ENCODE measurements at regions not wholly inside any gene's neighbourhood (a gene's known extent, or its start where the extent isn't known, plus 50 kb on each side); places are given as distances from the start of the nearest gene placed in this dataset.
A peak's percentile ranks its signal among the peaks of the same experiment; 100 is the strongest.

GRCh38 chr4:167290678-167291077 lies 56.4 kb upstream of the SPOCK3 start:
- no peak overlapping the region for H3K4me3 ChIP-seq (ENCODE audit: low read length)
- DNase-seq (ENCODE audit: low read depth, low spot score), result peak; percentile 11

GRCh38 chr4:167308876-167309275 lies 74.6 kb upstream of the SPOCK3 start:
- no peak overlapping the region for H3K4me3 ChIP-seq (ENCODE audit: low read length)
- no peak for DNase-seq (ENCODE audit: low read depth, low spot score)

DNA sequence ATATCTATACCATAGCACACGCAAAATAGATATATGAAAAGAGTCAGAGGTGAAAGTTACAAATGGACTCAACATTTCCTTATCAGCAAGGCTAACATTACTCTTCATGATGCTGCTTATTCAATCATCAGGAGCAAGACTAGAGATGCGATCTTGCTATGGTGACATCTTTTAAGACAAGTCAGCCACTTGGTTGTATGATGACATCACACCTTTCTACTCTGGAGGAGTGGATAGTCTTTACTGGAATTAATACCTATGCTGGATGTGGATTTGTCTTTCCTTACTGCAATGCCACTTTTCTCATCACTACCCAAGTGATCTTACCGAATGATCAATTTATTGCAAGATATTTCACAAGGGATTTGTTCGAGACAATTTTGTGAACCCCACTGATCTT lies 87.0 kb upstream of the SPOCK3 start:
- no peak overlapping the region for H3K4me3 ChIP-seq (ENCODE audit: low read length)
- no peak for DNase-seq (ENCODE audit: low read depth, low spot score)

- no peak overlapping the region for H3K4me3 ChIP-seq (ENCODE audit: low read length)
- DNase-seq (ENCODE audit: low read depth, low spot score), result no peak
Measured at GRCh38 chr4:167339781-167340180, 105.5 kb upstream of the SPOCK3 start.

DNA sequence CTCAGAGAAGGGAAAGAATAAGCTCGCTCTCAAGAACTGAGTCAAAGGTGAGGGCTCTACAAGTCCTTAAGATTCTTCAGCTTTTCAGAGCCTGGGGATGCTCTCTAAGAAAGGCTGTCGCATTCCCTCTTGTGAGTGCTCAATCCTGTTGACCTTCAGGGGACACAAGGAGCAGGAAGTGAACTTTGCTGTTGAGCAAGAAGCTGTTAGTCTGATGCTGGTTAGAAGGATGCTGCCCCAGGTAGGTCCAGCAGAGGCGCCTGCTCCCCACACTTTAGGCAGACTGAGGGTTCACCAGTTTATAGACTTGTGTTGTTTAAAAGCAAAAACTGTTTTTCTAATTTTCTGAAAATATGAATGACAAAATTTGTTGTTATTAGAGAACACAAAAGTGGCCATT lies 125.4 kb upstream of the SPOCK3 start:
- DNase-seq (ENCODE audit: low read depth, low spot score), result no peak

GRCh38 chr4:167379076-167379835 lies 145.0 kb upstream of the SPOCK3 start:
- H3K4me3 ChIP-seq (ENCODE audit: low read length), result no peak overlapping the region
- DNase-seq (ENCODE audit: low read depth, low spot score), result no peak

More for the DNA sequence above, 125.4 kb upstream of the SPOCK3 start:
- no peak overlapping the region for H3K4me3 ChIP-seq (ENCODE audit: low read length)

DNA sequence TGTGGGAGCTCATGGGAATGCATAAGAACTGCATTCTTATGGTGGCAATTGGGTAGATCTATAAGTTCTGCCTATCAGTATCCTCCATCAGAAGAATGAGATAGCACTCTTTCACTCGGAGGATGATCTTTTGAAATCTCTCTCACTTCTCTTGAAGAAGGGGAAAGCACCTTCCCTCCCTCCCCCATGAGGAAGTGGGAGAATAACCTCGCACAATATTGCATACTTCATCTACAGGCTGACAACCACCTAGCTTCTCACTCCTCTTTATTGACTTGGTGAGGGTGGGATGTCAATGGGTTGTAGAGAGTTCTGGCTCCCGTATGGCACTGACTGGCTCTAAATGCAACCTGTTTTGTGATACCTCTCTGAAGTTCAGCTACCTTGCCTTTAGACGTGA lies 146.7 kb upstream of the SPOCK3 start:
- DNase-seq (ENCODE audit: low read depth, low spot score), result no peak
- H3K4me3 ChIP-seq (ENCODE audit: low read length), result no peak overlapping the region

DNA sequence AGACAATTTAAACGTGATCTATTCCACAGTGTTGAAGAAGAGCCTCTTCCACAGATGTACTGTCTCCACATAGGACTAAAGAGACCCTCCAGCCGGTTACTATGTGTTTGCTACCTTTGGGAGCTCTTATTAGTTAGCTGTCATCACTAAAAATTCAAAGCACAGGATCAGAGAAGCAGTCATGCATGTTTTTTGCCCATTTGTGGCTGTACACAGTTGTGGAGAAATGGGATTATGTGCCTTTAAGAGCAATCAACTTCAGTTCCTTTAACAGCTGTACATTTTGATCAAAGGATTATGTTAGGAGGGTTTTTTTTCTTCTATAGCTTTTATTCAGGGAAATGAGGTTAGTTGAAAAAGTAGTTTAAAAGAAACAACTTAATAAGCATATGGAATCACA lies 149.0 kb upstream of the SPOCK3 start:
- H3K4me3 ChIP-seq (ENCODE audit: low read length), result no peak overlapping the region
- no peak for DNase-seq (ENCODE audit: low read depth, low spot score)

DNA sequence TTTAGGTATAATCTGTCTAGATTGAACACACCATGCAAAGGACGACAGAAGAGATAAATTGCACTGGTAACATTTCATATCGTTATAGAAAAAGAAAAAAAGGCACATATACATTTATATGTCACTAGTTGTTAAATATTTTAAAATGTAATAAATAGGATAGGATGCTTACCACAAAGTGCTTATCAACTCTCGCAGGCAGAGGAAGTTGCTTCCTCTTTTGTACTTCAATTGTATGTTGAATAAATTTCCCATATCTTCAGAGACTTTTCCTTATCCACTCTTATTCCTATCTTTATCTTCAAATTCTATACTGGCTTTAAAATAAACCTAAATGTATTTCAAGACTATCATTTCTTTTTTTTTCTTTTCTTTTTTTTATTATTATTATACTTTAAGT lies 163.3 kb upstream of the SPOCK3 start:
- DNase-seq (ENCODE audit: low read depth, low spot score), result no peak
- no peak overlapping the region for H3K4me3 ChIP-seq (ENCODE audit: low read length)

DNA sequence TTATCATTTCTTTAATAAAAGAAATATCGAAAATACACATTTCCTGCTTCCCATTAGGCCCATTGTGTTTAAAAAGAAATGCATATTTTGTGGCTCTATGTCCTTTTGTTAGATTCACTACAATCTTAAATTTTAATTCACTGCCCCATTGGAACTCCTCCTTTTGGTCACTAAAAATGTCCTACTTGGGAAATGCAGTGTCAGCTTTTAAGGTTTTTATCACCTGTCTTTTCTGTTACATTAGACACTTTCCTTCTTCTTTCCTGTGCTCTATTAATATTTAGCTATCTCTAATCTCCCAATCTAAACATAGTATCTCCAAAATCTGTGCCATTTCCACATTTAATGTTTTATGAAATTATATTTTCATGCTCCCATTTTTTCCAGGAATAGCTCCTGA lies 164.9 kb upstream of the SPOCK3 start:
- H3K4me3 ChIP-seq (ENCODE audit: low read length), result no peak overlapping the region
- no peak for DNase-seq (ENCODE audit: low read depth, low spot score)

DNA sequence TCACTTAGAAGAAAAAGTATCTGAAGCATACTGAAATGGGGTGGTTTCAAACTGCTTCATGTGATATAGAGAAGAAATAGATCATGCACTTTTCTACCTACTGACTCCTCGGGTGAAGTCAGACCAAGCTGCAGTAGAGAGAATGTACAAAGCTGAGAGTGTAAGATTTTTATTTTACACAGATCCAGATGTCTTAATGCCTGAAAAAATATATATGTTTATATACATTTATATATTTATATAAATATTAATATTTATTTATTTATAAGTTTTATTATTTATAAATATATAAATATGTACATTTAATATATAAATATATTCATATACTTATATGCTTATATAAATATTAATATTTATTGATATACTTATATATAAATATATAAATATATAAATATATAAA lies 171.9 kb upstream of the SPOCK3 start:
- H3K4me3 ChIP-seq (ENCODE audit: low read length), result no peak overlapping the region
- DNase-seq (ENCODE audit: low read depth, low spot score), result no peak

DNA sequence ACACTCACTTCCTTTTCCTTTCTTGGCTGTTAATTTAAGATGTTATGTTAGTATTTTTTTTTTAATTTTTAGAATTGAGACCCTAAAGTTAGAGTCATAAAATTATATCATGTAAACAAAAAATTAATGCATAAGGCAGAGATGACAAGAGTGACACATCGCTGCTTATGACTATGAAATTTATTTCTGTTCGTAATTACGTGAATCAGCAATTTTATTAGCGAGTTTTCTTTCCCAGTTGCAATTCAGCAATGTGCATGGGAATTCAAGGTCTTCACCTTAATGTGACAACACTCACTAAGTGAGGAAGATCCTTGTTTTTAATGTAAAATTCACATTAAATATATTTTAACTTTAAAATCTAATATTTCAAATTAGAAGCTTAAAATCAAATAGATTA lies 181.2 kb upstream of the SPOCK3 start:
- H3K4me3 ChIP-seq (ENCODE audit: low read length), result no peak overlapping the region
- DNase-seq (ENCODE audit: low read depth, low spot score), result no peak

- no peak for DNase-seq (ENCODE audit: low read depth, low spot score)
- H3K4me3 ChIP-seq (ENCODE audit: low read length), result no peak overlapping the region
Measured at GRCh38 chr4:167419468-167420140, 185.3 kb upstream of the SPOCK3 start.

DNA sequence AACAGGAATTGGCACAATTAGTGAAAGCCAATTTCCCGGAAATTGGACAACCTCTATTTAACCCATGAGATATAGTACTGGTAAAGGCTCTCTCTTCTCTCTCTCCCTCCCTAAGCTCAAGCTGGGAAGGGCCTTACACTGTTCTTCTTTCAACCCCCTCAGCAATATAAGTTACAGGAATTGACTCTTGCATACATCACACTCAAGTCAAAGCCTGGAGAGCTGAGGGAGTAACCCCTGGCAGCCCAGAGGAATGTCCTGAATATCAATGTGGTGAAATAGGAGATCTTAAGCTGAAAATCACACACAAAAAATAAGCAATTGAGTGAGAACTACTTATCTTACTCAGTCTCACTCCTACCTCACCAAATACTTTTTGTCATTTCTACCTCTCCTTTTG lies 186.9 kb upstream of the SPOCK3 start:
- no peak for DNase-seq (ENCODE audit: low read depth, low spot score)
- H3K4me3 ChIP-seq (ENCODE audit: low read length), result no peak overlapping the region

- no peak for DNase-seq (ENCODE audit: low read depth, low spot score)
- H3K4me3 ChIP-seq (ENCODE audit: low read length), result no peak overlapping the region
Measured at GRCh38 chr4:167424341-167425256, 190.3 kb upstream of the SPOCK3 start.

DNA sequence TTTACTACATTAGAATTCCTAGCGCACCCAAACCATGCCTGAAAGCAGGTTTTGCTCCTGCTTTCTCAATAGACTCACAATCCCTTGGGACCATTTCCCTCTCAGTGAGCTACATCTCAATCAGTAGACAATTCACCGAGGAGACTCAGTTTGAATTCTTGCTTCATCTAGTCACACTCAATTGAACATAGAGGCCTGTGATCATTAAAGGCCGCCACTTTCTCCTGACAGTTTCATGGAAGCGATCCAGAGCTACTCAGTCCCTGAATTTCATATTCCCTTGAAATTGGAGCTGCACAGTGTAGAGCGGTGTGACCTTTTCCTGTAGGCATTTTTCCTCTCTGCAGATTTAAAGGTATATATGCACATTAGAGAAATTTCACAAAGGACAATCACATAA lies 193.9 kb upstream of the SPOCK3 start:
- H3K4me3 ChIP-seq (ENCODE audit: low read length), result no peak overlapping the region
- no peak for DNase-seq (ENCODE audit: low read depth, low spot score)

DNA sequence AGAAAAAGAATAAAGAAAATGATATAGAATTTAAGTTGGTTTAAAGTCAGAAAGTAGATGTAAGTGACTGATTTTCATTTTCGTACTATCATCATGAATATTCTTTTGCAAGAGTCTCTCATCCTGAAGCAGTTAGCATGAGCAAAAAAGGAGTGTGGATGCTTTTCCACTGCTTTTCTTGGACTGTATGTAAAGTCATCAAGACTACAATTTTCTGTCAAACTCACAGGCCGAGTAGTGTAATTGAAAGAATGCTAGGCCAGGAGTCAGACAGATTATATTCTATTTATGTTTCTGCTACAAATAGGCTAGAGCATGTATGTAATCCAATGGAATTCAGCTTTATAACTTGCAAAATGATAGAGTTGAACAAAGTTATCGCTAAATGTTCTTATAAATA lies 197.1 kb upstream of the SPOCK3 start:
- no peak for DNase-seq (ENCODE audit: low read depth, low spot score)
- H3K4me3 ChIP-seq (ENCODE audit: low read length), result no peak overlapping the region

- no peak overlapping the region for H3K4me3 ChIP-seq (ENCODE audit: low read length)
Measured at GRCh38 chr4:167435786-167436185, 201.5 kb upstream of the SPOCK3 start.

DNA sequence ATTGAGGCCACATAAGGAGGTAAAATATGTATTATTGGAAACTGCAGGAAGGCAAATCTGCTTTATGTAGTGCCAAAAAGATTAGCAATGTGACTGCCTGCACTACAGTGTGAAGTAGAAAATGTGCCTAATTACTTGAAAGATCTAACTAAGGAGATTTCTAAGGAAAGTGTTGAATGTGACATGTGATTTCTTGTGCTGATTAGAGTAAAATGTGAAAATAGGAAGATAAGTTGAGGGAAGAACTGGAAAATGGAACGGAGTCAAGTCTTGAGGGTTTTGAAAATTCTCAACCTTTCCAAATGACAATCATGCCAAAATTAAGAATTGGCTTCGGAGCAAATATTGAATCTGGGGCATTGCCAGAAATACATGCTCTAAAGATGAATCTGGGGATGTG lies 209.5 kb upstream of the SPOCK3 start:
- H3K4me3 ChIP-seq (ENCODE audit: low read length), result no peak overlapping the region
- no peak for DNase-seq (ENCODE audit: low read depth, low spot score)

More at GRCh38 chr4:167435786-167436185, 201.5 kb upstream of the SPOCK3 start:
- DNase-seq (ENCODE audit: low read depth, low spot score), result no peak

- H3K4me3 ChIP-seq (ENCODE audit: low read length), result no peak overlapping the region
- DNase-seq (ENCODE audit: low read depth, low spot score), result no peak
Measured at GRCh38 chr4:167452922-167453430, 218.7 kb upstream of the SPOCK3 start.
